HepG2 (cell line): ENCODE measurements at regions not wholly inside any gene's neighbourhood (a gene's known extent, or its start where the extent isn't known, plus 50 kb on each side); places are given as distances from the start of the nearest gene placed in this dataset.

ENCODE experiments used
- HIVEP1 ChIP-seq: sonication (generic); formaldehyde crosslinking; IDR thresholded peaks from 2 replicates; pipeline ENCODE4 v1.4.0; 2020; ENCODE audit warnings: mild to moderate bottlenecking, missing genetic modification reagents
- JUND ChIP-seq: sonication (generic); formaldehyde crosslinking; IDR thresholded peaks from 2 replicates; pipeline ENCODE4 v1.8.0; 2022; ENCODE audit warnings: mild to moderate bottlenecking, missing genetic modification reagents
- NFIC ChIP-seq: IDR thresholded peaks from 2 replicates; pipeline ENCODE4 v1.6.1; 2012; ENCODE audit warnings: mild to moderate bottlenecking, low read length, inconsistent platforms
- SRSF1 ChIP-seq: fragments of 200-400 bp; formaldehyde crosslinking; optimal IDR thresholded peaks from 2 replicates; pipeline ENCODE3; 2017; ENCODE audit warnings: mild to moderate bottlenecking, low read depth, low read length, moderate library complexity
- ZBTB4 ChIP-seq: sonication (generic); formaldehyde crosslinking; IDR thresholded peaks from 2 replicates; pipeline ENCODE4 v1.4.0; 2020; ENCODE audit warnings: missing genetic modification reagents, mild to moderate bottlenecking, borderline replicate concordance
- ZNF263 ChIP-seq: sonication (generic); formaldehyde crosslinking; IDR thresholded peaks from 2 replicates; pipeline ENCODE4 v1.4.0; 2020; ENCODE audit warnings: missing genetic modification reagents
- ZNF713 ChIP-seq: sonication (generic); formaldehyde crosslinking; IDR thresholded peaks from 2 replicates; pipeline ENCODE4 v1.4.0; 2020; ENCODE audit warnings: mild to moderate bottlenecking, missing genetic modification reagents
- TF ChIP-seq, protein P1 (sequence below): sonication (generic); formaldehyde crosslinking; IDR thresholded peaks from 2 replicates; pipeline ENCODE4 v1.5.0; 2020; ENCODE audit warnings: mild to moderate bottlenecking, missing genetic modification reagents, moderate library complexity
- TF ChIP-seq, protein P2 (sequence below): sonication (generic); formaldehyde crosslinking; IDR thresholded peaks from 2 replicates; pipeline ENCODE4 v1.4.0; 2020; ENCODE audit warnings: mild to moderate bottlenecking, missing genetic modification reagents
- TF ChIP-seq, protein P3 (sequence below): IDR thresholded peaks from 2 replicates; pipeline ENCODE4 v1.6.1; 2016; ENCODE audit warnings: missing compliant biosample characterization, missing genetic modification reagents, borderline replicate concordance

- TF ChIP-seq HIVEP1 (CRISPR knock-in tag) (no peak), JUND (CRISPR knock-in tag) (no peak), ZNF263 (CRISPR knock-in tag) (no peak), ZNF713 (CRISPR knock-in tag) (no peak), SRSF1 (no peak), ZBTB4 (no peak), NFIC (no peak)
- TF ChIP-seq, protein P1, sequence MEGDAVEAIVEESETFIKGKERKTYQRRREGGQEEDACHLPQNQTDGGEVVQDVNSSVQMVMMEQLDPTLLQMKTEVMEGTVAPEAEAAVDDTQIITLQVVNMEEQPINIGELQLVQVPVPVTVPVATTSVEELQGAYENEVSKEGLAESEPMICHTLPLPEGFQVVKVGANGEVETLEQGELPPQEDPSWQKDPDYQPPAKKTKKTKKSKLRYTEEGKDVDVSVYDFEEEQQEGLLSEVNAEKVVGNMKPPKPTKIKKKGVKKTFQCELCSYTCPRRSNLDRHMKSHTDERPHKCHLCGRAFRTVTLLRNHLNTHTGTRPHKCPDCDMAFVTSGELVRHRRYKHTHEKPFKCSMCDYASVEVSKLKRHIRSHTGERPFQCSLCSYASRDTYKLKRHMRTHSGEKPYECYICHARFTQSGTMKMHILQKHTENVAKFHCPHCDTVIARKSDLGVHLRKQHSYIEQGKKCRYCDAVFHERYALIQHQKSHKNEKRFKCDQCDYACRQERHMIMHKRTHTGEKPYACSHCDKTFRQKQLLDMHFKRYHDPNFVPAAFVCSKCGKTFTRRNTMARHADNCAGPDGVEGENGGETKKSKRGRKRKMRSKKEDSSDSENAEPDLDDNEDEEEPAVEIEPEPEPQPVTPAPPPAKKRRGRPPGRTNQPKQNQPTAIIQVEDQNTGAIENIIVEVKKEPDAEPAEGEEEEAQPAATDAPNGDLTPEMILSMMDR (CRISPR knock-in tag), result no peak
- TF ChIP-seq, protein P2, sequence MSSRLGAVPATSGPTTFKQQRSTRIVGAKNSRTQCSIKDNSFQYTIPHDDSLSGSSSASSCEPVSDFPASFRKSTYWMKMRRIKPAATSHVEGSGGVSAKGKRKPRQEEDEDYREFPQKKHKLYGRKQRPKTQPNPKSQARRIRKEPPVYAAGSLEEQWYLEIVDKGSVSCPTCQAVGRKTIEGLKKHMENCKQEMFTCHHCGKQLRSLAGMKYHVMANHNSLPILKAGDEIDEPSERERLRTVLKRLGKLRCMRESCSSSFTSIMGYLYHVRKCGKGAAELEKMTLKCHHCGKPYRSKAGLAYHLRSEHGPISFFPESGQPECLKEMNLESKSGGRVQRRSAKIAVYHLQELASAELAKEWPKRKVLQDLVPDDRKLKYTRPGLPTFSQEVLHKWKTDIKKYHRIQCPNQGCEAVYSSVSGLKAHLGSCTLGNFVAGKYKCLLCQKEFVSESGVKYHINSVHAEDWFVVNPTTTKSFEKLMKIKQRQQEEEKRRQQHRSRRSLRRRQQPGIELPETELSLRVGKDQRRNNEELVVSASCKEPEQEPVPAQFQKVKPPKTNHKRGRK (CRISPR knock-in tag), result no peak
- TF ChIP-seq, protein P3, sequence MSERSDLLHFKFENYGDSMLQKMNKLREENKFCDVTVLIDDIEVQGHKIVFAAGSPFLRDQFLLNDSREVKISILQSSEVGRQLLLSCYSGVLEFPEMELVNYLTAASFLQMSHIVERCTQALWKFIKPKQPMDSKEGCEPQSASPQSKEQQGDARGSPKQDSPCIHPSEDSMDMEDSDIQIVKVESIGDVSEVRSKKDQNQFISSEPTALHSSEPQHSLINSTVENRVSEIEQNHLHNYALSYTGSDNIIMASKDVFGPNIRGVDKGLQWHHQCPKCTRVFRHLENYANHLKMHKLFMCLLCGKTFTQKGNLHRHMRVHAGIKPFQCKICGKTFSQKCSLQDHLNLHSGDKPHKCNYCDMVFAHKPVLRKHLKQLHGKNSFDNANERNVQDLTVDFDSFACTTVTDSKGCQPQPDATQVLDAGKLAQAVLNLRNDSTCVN, result no peak
Measured at GRCh38 chr20:12112665-12113064, 195.0 kb downstream of the BTBD3 start.
